ENCODE measurements at regions not wholly inside any gene's neighbourhood (a gene's known extent, or its start where the extent isn't known, plus 50 kb on each side); places are given as distances from the start of the nearest gene placed in this dataset.

DNA sequence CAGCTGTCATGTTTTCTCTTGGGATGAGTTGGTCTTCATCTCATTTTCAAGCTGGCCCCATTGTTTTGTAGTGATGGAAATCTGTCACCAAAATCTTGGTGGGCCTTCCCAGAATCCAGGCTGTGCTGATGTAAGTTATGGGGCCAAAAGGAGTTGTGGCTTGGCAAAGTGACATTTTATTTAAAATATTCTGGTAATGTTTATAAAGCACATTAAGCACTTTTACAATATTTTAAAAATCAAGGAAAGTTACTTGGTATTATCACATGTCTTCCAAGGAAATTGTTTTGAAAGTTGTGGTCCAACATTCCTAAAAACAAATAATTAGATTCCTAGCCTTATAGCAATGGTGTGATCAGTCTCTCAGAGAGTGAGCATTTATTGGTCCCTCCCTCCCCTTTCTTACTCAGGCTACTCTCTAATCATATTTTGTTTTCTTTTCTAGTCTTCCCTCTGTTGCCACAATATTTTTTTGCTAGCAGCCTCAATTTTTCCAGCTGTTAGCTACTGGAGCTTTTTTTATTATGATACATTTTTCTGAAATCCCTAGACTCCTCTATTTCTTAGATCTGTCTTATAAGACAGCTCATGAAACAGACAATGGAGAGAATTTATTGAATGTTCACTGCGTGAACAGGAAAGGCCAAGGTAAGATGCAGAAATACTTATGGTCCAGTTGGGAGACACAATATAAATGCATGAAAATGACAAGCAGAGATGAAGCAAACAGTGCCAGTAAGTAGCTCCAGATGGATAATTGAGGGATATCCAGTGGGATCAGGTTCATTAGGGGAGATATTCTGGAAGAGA, 408.1 kb upstream of the ZNF608 start:
- H3K4me2 ChIP-seq = no peak overlapping the region
- Mint-ChIP-seq H3K9me3 (peaks cover 2% of the 10 kb centered on the region), H3K27me3 (ENCODE audit: insufficient read depth, low read depth) (no peaks in the 10 kb centered on the region), H3K27ac (no peak overlapping the region), H3K36me3 (no peaks in the 10 kb centered on the region), H3K4me3 (no peak overlapping the region), H3K4me1 (peaks cover 36% of the 10 kb centered on the region)
- H3K27ac ChIP-seq = no peak overlapping the region
- H3K4me1 ChIP-seq = peaks cover 28% of the 10 kb centered on the region
- H3K36me3 ChIP-seq = no peaks in the 10 kb centered on the region
- no peaks in the 10 kb centered on the region for H3F3A ChIP-seq (ENCODE audit: low read depth)
- H3K9me3 ChIP-seq (ENCODE audit: low read depth) = no peaks in the 10 kb centered on the region
- no peak overlapping the region for H2AFZ ChIP-seq (replicated peaks)
- H3K79me2 ChIP-seq (ENCODE audit: low read depth) = no peaks in the 10 kb centered on the region
- no peaks in the 10 kb centered on the region for H3K27me3 ChIP-seq
- DNase-seq (ENCODE audit: low spot score) = no peak
- H4K20me1 ChIP-seq (ENCODE audit: low read depth) = no peaks in the 10 kb centered on the region
- TF ChIP-seq EZH2phosphoT487 (IDR thresholded peaks at IDR 0.05) = no peak
- TF ChIP-seq EZH2 (IDR thresholded peaks at IDR 0.05) = no peak
- TF ChIP-seq, protein P1, sequence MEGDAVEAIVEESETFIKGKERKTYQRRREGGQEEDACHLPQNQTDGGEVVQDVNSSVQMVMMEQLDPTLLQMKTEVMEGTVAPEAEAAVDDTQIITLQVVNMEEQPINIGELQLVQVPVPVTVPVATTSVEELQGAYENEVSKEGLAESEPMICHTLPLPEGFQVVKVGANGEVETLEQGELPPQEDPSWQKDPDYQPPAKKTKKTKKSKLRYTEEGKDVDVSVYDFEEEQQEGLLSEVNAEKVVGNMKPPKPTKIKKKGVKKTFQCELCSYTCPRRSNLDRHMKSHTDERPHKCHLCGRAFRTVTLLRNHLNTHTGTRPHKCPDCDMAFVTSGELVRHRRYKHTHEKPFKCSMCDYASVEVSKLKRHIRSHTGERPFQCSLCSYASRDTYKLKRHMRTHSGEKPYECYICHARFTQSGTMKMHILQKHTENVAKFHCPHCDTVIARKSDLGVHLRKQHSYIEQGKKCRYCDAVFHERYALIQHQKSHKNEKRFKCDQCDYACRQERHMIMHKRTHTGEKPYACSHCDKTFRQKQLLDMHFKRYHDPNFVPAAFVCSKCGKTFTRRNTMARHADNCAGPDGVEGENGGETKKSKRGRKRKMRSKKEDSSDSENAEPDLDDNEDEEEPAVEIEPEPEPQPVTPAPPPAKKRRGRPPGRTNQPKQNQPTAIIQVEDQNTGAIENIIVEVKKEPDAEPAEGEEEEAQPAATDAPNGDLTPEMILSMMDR (IDR thresholded peaks at IDR 0.05) = no peak
- H3K4me3 ChIP-seq = no peak overlapping the region
- no peak overlapping the region for H3K9ac ChIP-seq

DNA sequence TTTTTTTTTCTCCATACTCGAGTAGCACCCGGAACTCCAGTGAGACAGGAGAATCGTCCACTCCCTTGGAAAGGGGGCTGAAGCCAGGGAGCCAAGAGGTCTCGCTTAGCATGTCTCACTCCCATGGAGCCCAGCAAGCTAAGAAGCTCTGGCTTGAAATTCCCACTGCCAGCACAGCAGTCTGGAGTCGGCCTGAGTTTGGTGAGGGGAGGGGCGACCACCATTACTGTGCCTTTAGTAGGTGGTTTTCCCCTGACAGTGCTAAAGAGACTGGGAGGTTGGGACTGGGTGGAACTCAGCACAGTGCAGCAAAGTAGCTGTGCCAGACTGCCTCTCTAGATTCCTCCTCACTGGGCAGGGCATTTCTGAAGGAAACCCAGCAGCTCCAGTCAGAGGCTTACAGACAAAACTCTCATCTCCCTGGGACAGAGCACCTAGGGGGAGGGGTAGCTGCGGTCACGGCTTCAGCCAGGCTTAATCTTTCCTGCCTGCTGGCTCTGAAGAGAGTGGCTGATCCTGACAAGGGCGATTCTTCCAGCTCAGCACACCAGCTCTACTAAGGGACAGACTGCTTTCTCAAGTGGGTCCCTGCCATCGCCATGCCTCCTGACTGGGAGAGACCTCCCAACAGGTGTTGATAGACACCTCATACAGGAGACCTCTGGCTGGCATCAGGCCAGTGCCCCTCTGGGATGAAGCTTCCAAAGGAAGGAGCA, 414.5 kb upstream of the ZNF608 start:
- Mint-ChIP-seq H3K27me3 (ENCODE audit: insufficient read depth, low read depth) (peaks cover 3% of the 10 kb centered on the region), H3K27ac (peak overlapping the region; percentile 34), H3K4me3 (no peak overlapping the region), H3K4me1 (peaks cover 15% of the 10 kb centered on the region), H3K36me3 (peaks cover 8% of the 10 kb centered on the region), H3K9me3 (peaks cover 35% of the 10 kb centered on the region)
- peak; percentile 63 for DNase-seq (ENCODE audit: low spot score)
- Histone ChIP-seq H3K36me3 (no peaks in the 10 kb centered on the region), H4K20me1 (ENCODE audit: low read depth) (no peaks in the 10 kb centered on the region), H3K4me2 (peak overlapping the region; percentile 22), H3F3A (ENCODE audit: low read depth) (no peaks in the 10 kb centered on the region), H3K79me2 (ENCODE audit: low read depth) (no peaks in the 10 kb centered on the region), H3K27ac (no peak overlapping the region), H3K4me3 (no peak overlapping the region), H3K9ac (no peak overlapping the region), H2AFZ (replicated peaks) (peak overlapping the region; percentile 47), H3K4me1 (peaks cover 17% of the 10 kb centered on the region), H3K27me3 (no peaks in the 10 kb centered on the region), H3K9me3 (ENCODE audit: low read depth) (no peaks in the 10 kb centered on the region)
- TF ChIP-seq EZH2 (IDR thresholded peaks at IDR 0.05) (no peak), EZH2phosphoT487 (IDR thresholded peaks at IDR 0.05) (no peak)
- TF ChIP-seq, protein P1 (IDR thresholded peaks at IDR 0.05) = no peak

DNA sequence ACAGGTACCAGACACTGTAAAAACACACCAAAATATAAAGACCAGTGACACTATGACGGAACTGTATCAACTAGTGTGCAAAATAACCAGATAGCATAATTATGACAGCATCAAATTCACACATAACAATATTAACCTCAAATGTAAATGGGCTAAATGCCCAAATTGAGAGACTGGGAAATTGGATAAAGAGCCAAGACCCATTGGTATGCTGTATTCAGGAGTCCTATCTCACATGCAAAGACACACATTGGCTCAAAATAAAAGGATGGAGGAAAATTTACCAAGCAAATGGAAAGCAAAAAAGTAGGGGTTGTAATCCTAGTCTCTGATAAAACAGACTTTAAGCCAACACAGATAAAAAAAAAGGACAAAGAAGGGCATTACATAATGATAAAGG, 416.3 kb upstream of the ZNF608 start:
- Mint-ChIP-seq H3K9me3 (peaks cover 50% of the 10 kb centered on the region), H3K27ac (no peak overlapping the region)

More for the DNA sequence above, 416.3 kb upstream of the ZNF608 start:
- Histone ChIP-seq H3K27me3 (no peaks in the 10 kb centered on the region), H4K20me1 (ENCODE audit: low read depth) (no peaks in the 10 kb centered on the region), H3K9ac (no peak overlapping the region), H3K4me2 (no peak overlapping the region), H3K4me3 (no peak overlapping the region), H3K4me1 (peaks cover 17% of the 10 kb centered on the region), H3K9me3 (ENCODE audit: low read depth) (no peaks in the 10 kb centered on the region), H3F3A (ENCODE audit: low read depth) (no peaks in the 10 kb centered on the region), H3K36me3 (no peaks in the 10 kb centered on the region), H3K79me2 (ENCODE audit: low read depth) (no peaks in the 10 kb centered on the region), H3K27ac (no peak overlapping the region), H2AFZ (replicated peaks) (no peak overlapping the region)
- Mint-ChIP-seq H3K4me3 (no peak overlapping the region), H3K4me1 (peaks cover 15% of the 10 kb centered on the region), H3K27me3 (ENCODE audit: insufficient read depth, low read depth) (peaks cover 3% of the 10 kb centered on the region), H3K36me3 (peaks cover 14% of the 10 kb centered on the region)
- no peak for TF ChIP-seq EZH2 (IDR thresholded peaks at IDR 0.05)
- no peak for TF ChIP-seq EZH2phosphoT487 (IDR thresholded peaks at IDR 0.05)
- TF ChIP-seq, protein P1 (IDR thresholded peaks at IDR 0.05) = no peak
- DNase-seq (ENCODE audit: low spot score) = no peak
